Stomach (tissue), 8 donors: ENCODE measurements at regions not wholly inside any gene's neighbourhood (a gene's known extent, or its start where the extent isn't known, plus 50 kb on each side); places are given as distances from the start of the nearest gene placed in this dataset.

ENCODE experiments used
- DNase-seq, 2 donors: peaks; one replicate each; pipeline versions ENCODE4 v3.0.0 to v3.0.0-alpha.2; 2013 to 2019
- H3K27ac ChIP-seq, 5 donors: fragments of 200-600 bp in 4 of 5; sonication (generic) in 4 of 5; one replicate each; pipeline ENCODE4 v1.5.1; 2013 to 2019; ENCODE audit warnings: mild to moderate bottlenecking in 1 of 5, moderate library complexity in 1 of 5
- H3K27me3 ChIP-seq, 3 donors: fragments of 200-600 bp; sonication (generic); one replicate each; pipeline ENCODE4 v1.5.1; 2017 to 2019; ENCODE audit warnings: mixed run types in 1 of 3
- H3K36me3 ChIP-seq, 4 donors: fragments of 200-600 bp; sonication (generic); 1 replicate in 3 of 4; 2 replicates in 1 of 4; pipeline ENCODE4 v1.5.1; 2016 to 2019
- H3K4me1 ChIP-seq, 4 donors: fragments of 200-600 bp; sonication (generic); one replicate each; pipeline ENCODE4 v1.5.1; 2016 to 2019
- H3K4me3 ChIP-seq, 4 donors: fragments of 200-600 bp; sonication (generic) in 3 of 4; one replicate each; pipeline ENCODE4 v1.5.1; 2016 to 2019; ENCODE audit warnings: mild to moderate bottlenecking in 1 of 4
- H3K9me3 ChIP-seq, 4 donors: fragments of 200-600 bp; sonication (generic); one replicate each; pipeline ENCODE4 v1.5.1; 2016 to 2019
- CTCF ChIP-seq, 7 experiments: fragments of 450-650 bp in 4 of 7; fragments of 200-600 bp in 3 of 7; sonication (generic) in 3 of 7; IDR thresholded peaks; one replicate each; pipeline ENCODE4 v1.5.1; 2016 to 2019; ENCODE audit warnings: antibody characterized with exemption in 7 of 7, control low read depth in 2 of 7, mild to moderate bottlenecking in 1 of 7
- EP300 ChIP-seq: sonication (generic); formaldehyde crosslinking; IDR thresholded peaks from one replicate; pipeline ENCODE4 v1.6.1; 2017; ENCODE audit warnings: antibody characterized with exemption
- POLR2A ChIP-seq, 4 donors: fragments of 450-650 bp; IDR thresholded peaks; one replicate each; pipeline ENCODE4 v1.6.1; 2016; ENCODE audit warnings: antibody characterized with exemption in 4 of 4, control low read depth in 2 of 4, mild to moderate bottlenecking in 1 of 4, moderate library complexity in 1 of 4
- POLR2AphosphoS5 ChIP-seq, 3 donors: sonication (generic); formaldehyde crosslinking; IDR thresholded peaks; one replicate each; pipeline ENCODE4 v1.6.1; 2016; ENCODE audit warnings: antibody characterized with exemption in 3 of 3
- WGBS, 5 donors: extraction: QIAGEN DNeasy Blood & Tissue Kit in 3 of 5; methylation state at CpG; one replicate each; pipeline versions ENCODE4 v1.1.5 to v1.1.7; 2013 to 2018; 5-methylcytosine and 5-hydroxymethylcytosine counted together
- intact Hi-C: fragments of 100-400 bp; cut with DNase I; formaldehyde crosslinking; loops from one replicate; pipeline ENCODE4 v1.15.1; 2023; ENCODE audit warnings: low total_unique reads
- donor health status: healthy with polysubstance abuse.
- donor health status: Bipolar disorder and iron deficiency.
- donor health status: healthy.

GRCh38 chr11:106224172-106224571, 146.7 kb downstream of the AASDHPPT start:
- WGBS, 5 donors = 0 to 14% (median 0%) methylated on average over 1 of the region's 1 CpG

GRCh38 chr11:106228996-106229395, 151.5 kb downstream of the AASDHPPT start:
- WGBS, 5 donors = 88 to 100% (median 96%) methylated on average over 1 of the region's 1 CpG
- Histone ChIP-seq H3K36me3 (no peaks in the 10 kb centered on the region), H3K4me3 (no peak overlapping the region), H3K9me3 (peaks cover 0 to 26% (median 14%) of the 10 kb centered on the region in 4 donors), H3K27me3 (no peaks in the 10 kb centered on the region), H3K4me1 (no peaks in the 10 kb centered on the region), H3K27ac (no peak overlapping the region)
- intact Hi-C loops = no loop called here
- DNase-seq = no peak
- no peak for TF ChIP-seq EP300
- no peak for TF ChIP-seq POLR2A (IDR thresholded peaks at IDR 0.05)
- no peak for TF ChIP-seq POLR2AphosphoS5 (IDR thresholded peaks at IDR 0.05)

More at GRCh38 chr11:106224172-106224571, 146.7 kb downstream of the AASDHPPT start:
- Histone ChIP-seq H3K27me3 (no peaks in the 10 kb centered on the region), H3K36me3 (no peaks in the 10 kb centered on the region), H3K4me1 (no peaks in the 10 kb centered on the region), H3K4me3 (no peak overlapping the region), H3K27ac (no peak overlapping the region), H3K9me3 (peaks cover 0 to 46% (median 22%) of the 10 kb centered on the region in 4 donors)
- intact Hi-C loops = no loop called here
- no peak for TF ChIP-seq POLR2A (IDR thresholded peaks at IDR 0.05)
- TF ChIP-seq CTCF (IDR thresholded peaks at IDR 0.05) = no peak
- no peak for TF ChIP-seq POLR2AphosphoS5 (IDR thresholded peaks at IDR 0.05)
- no peak for TF ChIP-seq EP300
- DNase-seq = no peak

GRCh38 chr11:106231591-106231990, 154.1 kb downstream of the AASDHPPT start:
- Histone ChIP-seq H3K9me3 (peaks cover 0 to 19% (median 12%) of the 10 kb centered on the region in 4 donors), H3K27ac (no peak overlapping the region), H3K27me3 (no peaks in the 10 kb centered on the region), H3K4me3 (no peak overlapping the region), H3K36me3 (no peaks in the 10 kb centered on the region), H3K4me1 (no peaks in the 10 kb centered on the region)
- TF ChIP-seq CTCF (IDR thresholded peaks at IDR 0.05) = no peak
- TF ChIP-seq EP300 = no peak
- TF ChIP-seq POLR2A (IDR thresholded peaks at IDR 0.05) = no peak
- TF ChIP-seq POLR2AphosphoS5 (IDR thresholded peaks at IDR 0.05) = no peak
- WGBS, 5 donors = 60 to 78% (median 67%) methylated on average over 2 of the region's 2 CpGs
- no peak for DNase-seq
- intact Hi-C loops = no loop called here

- 83 to 93% (median 90%) methylated on average over 1 of the region's 1 CpG for WGBS, 5 donors
- Histone ChIP-seq H3K4me1 (no peaks in the 10 kb centered on the region), H3K9me3 (peaks cover 0 to 19% (median 12%) of the 10 kb centered on the region in 4 donors), H3K4me3 (no peak overlapping the region), H3K36me3 (no peaks in the 10 kb centered on the region), H3K27ac (no peak overlapping the region), H3K27me3 (no peaks in the 10 kb centered on the region)
- intact Hi-C loops = no loop called here
- no peak for DNase-seq
- no peak for TF ChIP-seq CTCF (IDR thresholded peaks at IDR 0.05)
- no peak for TF ChIP-seq POLR2A (IDR thresholded peaks at IDR 0.05)
- TF ChIP-seq EP300 = no peak
- no peak for TF ChIP-seq POLR2AphosphoS5 (IDR thresholded peaks at IDR 0.05)
Measured at GRCh38 chr11:106233191-106233590, 155.7 kb downstream of the AASDHPPT start.

- H3K36me3 ChIP-seq = no peaks in the 10 kb centered on the region
- TF ChIP-seq EP300 = no peak
- no peaks in the 10 kb centered on the region for H3K27me3 ChIP-seq
- no peak overlapping the region for H3K4me3 ChIP-seq
- WGBS, 5 donors = 79 to 89% (median 85%) methylated on average over 3 of the region's 3 CpGs
- intact Hi-C loops = no loop called here
- H3K9me3 ChIP-seq = peaks cover 0 to 14% (median 8%) of the 10 kb centered on the region in 4 donors
- no peak overlapping the region for H3K27ac ChIP-seq
- DNase-seq = no peak
- H3K4me1 ChIP-seq = no peaks in the 10 kb centered on the region
Measured at GRCh38 chr11:106234794-106235193, 157.3 kb downstream of the AASDHPPT start.
